ENCODE measurements at regions not wholly inside any gene's neighbourhood (a gene's known extent, or its start where the extent isn't known, plus 50 kb on each side); places are given as distances from the start of the nearest gene placed in this dataset.

- TF ChIP-seq CTCF (IDR thresholded peaks at IDR 0.05) (no peak), POLR2A (IDR thresholded peaks at IDR 0.05) (no peak), EP300 (IDR thresholded peaks at IDR 0.05; ENCODE audit: low read depth) (no peak)
Measured at GRCh38 chr16:60304066-60304465, 1570.0 kb upstream of the GOT2 start.
